Psoas muscle (tissue), 7 donors: ENCODE measurements at regions not wholly inside any gene's neighbourhood (a gene's known extent, or its start where the extent isn't known, plus 50 kb on each side); places are given as distances from the start of the nearest gene placed in this dataset.

Source experiments
- ATAC-seq, 4 donors: fragments of 200-7000 bp; cut with Tn5 transposase; one replicate each; pipeline ENCODE4 v1.9.1; 2020; ENCODE audit warnings: moderate library complexity in 3 of 4, mild to moderate bottlenecking in 2 of 4
- DNase-seq, 2 donors: peaks; one replicate each; pipeline ENCODE4 v3.0.0-alpha.2; 2020
- H3K27ac ChIP-seq: fragments of 200-600 bp; one replicate; pipeline ENCODE4 v1.8.0; 2022
- H3K27me3 ChIP-seq, 3 donors: fragments of 200-600 bp in 1 of 3; one replicate each; pipeline versions ENCODE4 v1.6.1 to v1.8.0; 2013 to 2022; ENCODE audit warnings: low read length in 2 of 3, mild to moderate bottlenecking in 2 of 3, moderate library complexity in 1 of 3; ENCODE audit not compliant: insufficient read depth in 3 of 3
- H3K36me3 ChIP-seq, 2 donors: fragments of 200-600 bp in 1 of 2; one replicate each; pipeline versions ENCODE4 v1.6.1 to v1.8.0; 2013 to 2022; ENCODE audit warnings: low read depth in 1 of 2, mild to moderate bottlenecking in 1 of 2, moderate library complexity in 1 of 2; ENCODE audit not compliant: insufficient read depth in 1 of 2
- H3K4me1 ChIP-seq: fragments of 200-600 bp; one replicate; pipeline ENCODE4 v1.8.0; 2022
- H3K4me3 ChIP-seq: fragments of 200-600 bp; one replicate; pipeline ENCODE4 v1.8.0; 2022; ENCODE audit warnings: mild to moderate bottlenecking
- H3K9me3 ChIP-seq: fragments of 200-600 bp; one replicate; pipeline ENCODE4 v1.8.0; 2022
- CTCF ChIP-seq: fragments of 200-600 bp; IDR thresholded peaks from one replicate; pipeline ENCODE4 v1.8.0; 2022; ENCODE audit warnings: antibody characterized with exemption
- WGBS, 3 donors: extraction: QIAGEN DNeasy Blood & Tissue Kit; methylation state at CpG; one replicate each; pipeline versions ENCODE4 v1.1.6 to v1.1.7; 2013; 5-methylcytosine and 5-hydroxymethylcytosine counted together
- intact Hi-C, 2 donors: fragments of 100-400 bp; cut with DNase I; formaldehyde crosslinking; loops; one replicate each; pipeline versions ENCODE4 v1.11.0 to v1.14.2; 2022
- donor health status: healthy with polysubstance abuse.
- donor health status: DM: no; HTN: no; CAD: no; lungs with moderate emphysema.
- donor health status: Bipolar disorder and iron deficiency.
- donor health status: healthy.
- donor health status: DM: yes; HTN: yes; CAD: no.
- donor health status: DM: no; HTN: no; CAD: no.
- donor health status: DM: yes; HTN: yes; CAD: no.

- Histone ChIP-seq H3K36me3 (no peaks in the 10 kb centered on the region), H3K9me3 (no peaks in the 10 kb centered on the region), H3K27ac (no peak overlapping the region), H3K4me1 (no peaks in the 10 kb centered on the region), H3K4me3 (no peak overlapping the region), H3K27me3 (no peaks in the 10 kb centered on the region)
- no peak for TF ChIP-seq CTCF
- intact Hi-C loops: no loop called here
- 85 to 92% (median 90%) methylated on average over 4 of the region's 4 CpGs for WGBS, 3 donors
- ATAC-seq: no peak
- DNase-seq: no peak
These were observed 295.1 kb downstream of the FGF9 start for GRCh38 chr13:21966014-21966413.

- no peak for TF ChIP-seq CTCF
These were observed 297.0 kb downstream of the FGF9 start for GRCh38 chr13:21967871-21968270.

GRCh38 chr13:21970172-21970571, 299.3 kb downstream of the FGF9 start:
- ATAC-seq (no peak), DNase-seq (no peak)
- 71 to 80% (median 72%) methylated on average over 7 of the region's 7 CpGs for WGBS, 3 donors
- intact Hi-C loops: no loop called here
- no peak for TF ChIP-seq CTCF
- H3K9me3 ChIP-seq: no peaks in the 10 kb centered on the region
- no peaks in the 10 kb centered on the region for H3K27me3 ChIP-seq
- H3K4me1 ChIP-seq: no peaks in the 10 kb centered on the region
- H3K27ac ChIP-seq: no peak overlapping the region
- H3K4me3 ChIP-seq: no peak overlapping the region
- H3K36me3 ChIP-seq: no peaks in the 10 kb centered on the region

More at GRCh38 chr13:21967871-21968270, 297.0 kb downstream of the FGF9 start:
- DNase-seq (no peak), ATAC-seq (no peak)
- Histone ChIP-seq H3K4me1 (no peaks in the 10 kb centered on the region), H3K9me3 (no peaks in the 10 kb centered on the region), H3K27me3 (no peaks in the 10 kb centered on the region), H3K27ac (no peak overlapping the region), H3K36me3 (no peaks in the 10 kb centered on the region), H3K4me3 (no peak overlapping the region)
- intact Hi-C loops: no loop called here
- 61 to 74% (median 65%) methylated on average over 1 of the region's 1 CpG for WGBS, 3 donors

- intact Hi-C loops: no loop called here
- no peak overlapping the region for H3K27ac ChIP-seq
- no peak for ATAC-seq
- H3K4me3 ChIP-seq: no peak overlapping the region
- no peak for TF ChIP-seq CTCF
- no peaks in the 10 kb centered on the region for H3K36me3 ChIP-seq
- no peaks in the 10 kb centered on the region for H3K4me1 ChIP-seq
- H3K27me3 ChIP-seq: peaks cover 0 to 2% (median 0%) of the 10 kb centered on the region in 3 donors
- DNase-seq: no peak
- 95 to 99% (median 97%) methylated on average over 4 of the region's 4 CpGs for WGBS, 3 donors
- no peaks in the 10 kb centered on the region for H3K9me3 ChIP-seq
These were observed 300.0 kb downstream of the FGF9 start for GRCh38 chr13:21970918-21971317.
